DOHH2 (cell line): ENCODE measurements at regions not wholly inside any gene's neighbourhood (a gene's known extent, or its start where the extent isn't known, plus 50 kb on each side); places are given as distances from the start of the nearest gene placed in this dataset.
"Not testable (repeated sequence)": the region's sequence is repeated elsewhere in the genome, so short reads cannot be mapped to it uniquely, and the experiment has no call there.

ENCODE experiments used
- EZH2phosphoT487 ChIP-seq: fragments of 200-600 bp; sonication (generic); IDR thresholded peaks from 2 replicates; pipeline ENCODE4 v1.6.1; 2017; ENCODE audit warnings: borderline replicate concordance, mild to moderate bottlenecking, antibody characterized with exemption, low read length, moderate library complexity, mixed read lengths
- TF ChIP-seq, protein P1 (sequence below): fragments of 200-600 bp; sonication (generic); IDR thresholded peaks from one replicate; pipeline ENCODE4 v1.5.1; 2014; ENCODE audit warnings: antibody characterized with exemption, mild to moderate bottlenecking, low read depth, low read length; ENCODE audit not compliant: poor library complexity, severe bottlenecking

DNA sequence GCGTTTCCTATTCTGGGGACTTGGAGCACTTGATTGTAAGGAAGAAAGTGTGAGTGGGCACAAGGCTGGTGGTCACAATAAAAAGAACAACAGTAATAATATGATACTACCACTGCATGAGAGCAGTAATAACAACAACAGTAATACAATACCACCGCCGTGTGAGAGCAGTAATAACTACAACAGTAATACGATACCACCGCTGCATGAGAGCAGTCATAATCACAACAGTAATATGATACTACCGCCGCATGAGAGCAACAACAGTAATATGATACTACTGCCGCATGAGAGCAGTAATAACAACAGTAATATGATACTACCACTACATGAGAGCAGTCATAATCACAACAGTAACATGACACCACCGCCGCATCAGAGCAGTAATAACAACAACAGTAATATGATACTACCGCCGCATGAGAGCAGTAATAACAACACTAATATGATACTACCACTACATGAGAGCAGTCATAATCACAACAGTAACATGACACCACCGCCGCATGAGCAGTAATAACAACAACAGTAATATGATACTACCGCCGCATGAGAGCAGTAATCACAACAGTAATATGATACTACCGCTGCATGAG is 201.6 kb downstream of the ASMT start:
- TF ChIP-seq, protein P1, sequence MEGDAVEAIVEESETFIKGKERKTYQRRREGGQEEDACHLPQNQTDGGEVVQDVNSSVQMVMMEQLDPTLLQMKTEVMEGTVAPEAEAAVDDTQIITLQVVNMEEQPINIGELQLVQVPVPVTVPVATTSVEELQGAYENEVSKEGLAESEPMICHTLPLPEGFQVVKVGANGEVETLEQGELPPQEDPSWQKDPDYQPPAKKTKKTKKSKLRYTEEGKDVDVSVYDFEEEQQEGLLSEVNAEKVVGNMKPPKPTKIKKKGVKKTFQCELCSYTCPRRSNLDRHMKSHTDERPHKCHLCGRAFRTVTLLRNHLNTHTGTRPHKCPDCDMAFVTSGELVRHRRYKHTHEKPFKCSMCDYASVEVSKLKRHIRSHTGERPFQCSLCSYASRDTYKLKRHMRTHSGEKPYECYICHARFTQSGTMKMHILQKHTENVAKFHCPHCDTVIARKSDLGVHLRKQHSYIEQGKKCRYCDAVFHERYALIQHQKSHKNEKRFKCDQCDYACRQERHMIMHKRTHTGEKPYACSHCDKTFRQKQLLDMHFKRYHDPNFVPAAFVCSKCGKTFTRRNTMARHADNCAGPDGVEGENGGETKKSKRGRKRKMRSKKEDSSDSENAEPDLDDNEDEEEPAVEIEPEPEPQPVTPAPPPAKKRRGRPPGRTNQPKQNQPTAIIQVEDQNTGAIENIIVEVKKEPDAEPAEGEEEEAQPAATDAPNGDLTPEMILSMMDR, result not testable (repeated sequence)
- not testable (repeated sequence) for TF ChIP-seq EZH2phosphoT487
